Subcutaneous abdominal adipose tissue (tissue), 5 donors: ENCODE measurements at regions not wholly inside any gene's neighbourhood (a gene's known extent, or its start where the extent isn't known, plus 50 kb on each side); places are given as distances from the start of the nearest gene placed in this dataset.

ENCODE experiments used
- H3K27ac ChIP-seq: one replicate; pipeline ENCODE4 v1.7.0; 2013; ENCODE audit warnings: low read depth, mild to moderate bottlenecking, inconsistent platforms, low read length, moderate library complexity
- H3K27me3 ChIP-seq, 5 donors: one replicate each; pipeline ENCODE4 v1.7.0; 2013; ENCODE audit warnings: low read length in 5 of 5, inconsistent platforms in 1 of 5; ENCODE audit not compliant: control insufficient read depth in 5 of 5, insufficient read depth in 4 of 5
- H3K36me3 ChIP-seq, 5 donors: one replicate each; pipeline ENCODE4 v1.7.0; 2013; ENCODE audit warnings: low read length in 5 of 5; ENCODE audit not compliant: control insufficient read depth in 5 of 5, insufficient read depth in 5 of 5
- H3K4me1 ChIP-seq, 5 donors: one replicate each; pipeline ENCODE4 v1.7.0; 2013; ENCODE audit warnings: low read length in 5 of 5, mild to moderate bottlenecking in 3 of 5, moderate library complexity in 1 of 5; ENCODE audit not compliant: control insufficient read depth in 5 of 5, insufficient read depth in 5 of 5
- H3K4me3 ChIP-seq, 5 donors: one replicate each; pipeline ENCODE4 v1.7.0; 2013; ENCODE audit warnings: low read length in 5 of 5, low read depth in 1 of 5
- H3K9ac ChIP-seq, 5 donors: one replicate each; pipeline ENCODE4 v1.7.0; 2013; ENCODE audit warnings: low read length in 5 of 5, mild to moderate bottlenecking in 4 of 5, moderate library complexity in 3 of 5
- H3K9me3 ChIP-seq, 5 donors: one replicate each; pipeline ENCODE4 v1.7.0; 2013; ENCODE audit warnings: low read length in 5 of 5; ENCODE audit not compliant: control insufficient read depth in 5 of 5
- donor health status: healthy.
- donor health status: healthy.
- donor health status: healthy.
- donor health status: healthy.
- donor health status: healthy.

GRCh38 chr6:4351520-4352321, 216.3 kb upstream of the ECI2 start:
- peak overlapping the region; percentile 16 to 77 (median 45) for H3K9ac ChIP-seq

GRCh38 chr6:4350567-4351519, 215.5 kb upstream of the ECI2 start:
- peak overlapping the region; percentile 47 for H3K27ac ChIP-seq
- H3K4me3 ChIP-seq = peak overlapping the region in 4 of 5 donors; percentile 8 to 65 (median 54)
- no peaks in the 10 kb centered on the region for H3K27me3 ChIP-seq

More at GRCh38 chr6:4351520-4352321, 216.3 kb upstream of the ECI2 start:
- H3K27ac ChIP-seq = peak overlapping the region; percentile 47
- H3K36me3 ChIP-seq = no peaks in the 10 kb centered on the region
- peak overlapping the region; percentile 25 to 65 (median 49) for H3K4me3 ChIP-seq
- H3K4me1 ChIP-seq = peaks cover 9 to 31% (median 19%) of the 10 kb centered on the region in 5 donors
- no peaks in the 10 kb centered on the region for H3K9me3 ChIP-seq
- no peaks in the 10 kb centered on the region for H3K27me3 ChIP-seq

GRCh38 chr6:4349931-4350330, 214.6 kb upstream of the ECI2 start:
- Histone ChIP-seq H3K36me3 (no peaks in the 10 kb centered on the region), H3K27ac (no peak overlapping the region), H3K9ac (no peak overlapping the region), H3K27me3 (no peaks in the 10 kb centered on the region), H3K4me1 (peaks cover 9 to 31% (median 19%) of the 10 kb centered on the region in 5 donors), H3K9me3 (no peaks in the 10 kb centered on the region), H3K4me3 (no peak overlapping the region)

More at GRCh38 chr6:4350567-4351519, 215.5 kb upstream of the ECI2 start:
- H3K36me3 ChIP-seq = no peaks in the 10 kb centered on the region
- no peaks in the 10 kb centered on the region for H3K9me3 ChIP-seq
- H3K9ac ChIP-seq = peak overlapping the region in 3 of 5 donors; percentile 7 to 45 (median 32)
- H3K4me1 ChIP-seq = peaks cover 9 to 31% (median 19%) of the 10 kb centered on the region in 5 donors

- Histone ChIP-seq H3K9me3 (no peaks in the 10 kb centered on the region), H3K4me1 (peaks cover 9 to 31% (median 19%) of the 10 kb centered on the region in 5 donors), H3K27ac (no peak overlapping the region), H3K36me3 (no peaks in the 10 kb centered on the region), H3K27me3 (no peaks in the 10 kb centered on the region), H3K9ac (no peak overlapping the region), H3K4me3 (no peak overlapping the region)
Observed at GRCh38 chr6:4349323-4349722, 213.9 kb upstream of the ECI2 start.

- Histone ChIP-seq H3K27ac (no peak overlapping the region), H3K4me3 (no peak overlapping the region), H3K9ac (no peak overlapping the region), H3K4me1 (peaks cover 9 to 31% (median 19%) of the 10 kb centered on the region in 5 donors), H3K36me3 (no peaks in the 10 kb centered on the region), H3K9me3 (no peaks in the 10 kb centered on the region), H3K27me3 (no peaks in the 10 kb centered on the region)
Observed at GRCh38 chr6:4348462-4349112, 213.2 kb upstream of the ECI2 start.

- H3K9me3 ChIP-seq = no peaks in the 10 kb centered on the region
- H3K4me3 ChIP-seq = no peak overlapping the region
- H3K9ac ChIP-seq = no peak overlapping the region
- no peak overlapping the region for H3K27ac ChIP-seq
- no peaks in the 10 kb centered on the region for H3K27me3 ChIP-seq
- H3K36me3 ChIP-seq = no peaks in the 10 kb centered on the region
- peaks cover 9 to 31% (median 19%) of the 10 kb centered on the region in 5 donors for H3K4me1 ChIP-seq
Observed at GRCh38 chr6:4347877-4348276, 212.5 kb upstream of the ECI2 start.

- Histone ChIP-seq H3K27me3 (no peaks in the 10 kb centered on the region), H3K4me1 (peaks cover 5 to 20% (median 12%) of the 10 kb centered on the region in 5 donors), H3K27ac (no peak overlapping the region), H3K4me3 (no peak overlapping the region), H3K9ac (no peak overlapping the region), H3K9me3 (no peaks in the 10 kb centered on the region), H3K36me3 (no peaks in the 10 kb centered on the region)
Observed at GRCh38 chr6:4346659-4347333, 211.4 kb upstream of the ECI2 start.

GRCh38 chr6:4345543-4345942, 210.2 kb upstream of the ECI2 start:
- H3K9me3 ChIP-seq = no peaks in the 10 kb centered on the region
- H3K4me3 ChIP-seq = no peak overlapping the region
- no peak overlapping the region for H3K27ac ChIP-seq
- H3K4me1 ChIP-seq = peaks cover 0 to 8% (median 0%) of the 10 kb centered on the region in 5 donors
- H3K36me3 ChIP-seq = no peaks in the 10 kb centered on the region
- H3K9ac ChIP-seq = no peak overlapping the region
- no peaks in the 10 kb centered on the region for H3K27me3 ChIP-seq

GRCh38 chr6:4344317-4344899, 209.0 kb upstream of the ECI2 start:
- Histone ChIP-seq H3K9me3 (no peaks in the 10 kb centered on the region), H3K4me3 (no peak overlapping the region), H3K9ac (no peak overlapping the region), H3K36me3 (no peaks in the 10 kb centered on the region), H3K27ac (no peak overlapping the region), H3K4me1 (no peaks in the 10 kb centered on the region), H3K27me3 (no peaks in the 10 kb centered on the region)
